Esophagus muscularis mucosa (tissue), 4 donors: ENCODE measurements at regions not wholly inside any gene's neighbourhood (a gene's known extent, or its start where the extent isn't known, plus 50 kb on each side); places are given as distances from the start of the nearest gene placed in this dataset.

ENCODE experiments used
- DNase-seq: peaks from one replicate; pipeline ENCODE4 v3.0.0-alpha.2; 2017; ENCODE audit errors: extremely low spot score
- H3K27ac ChIP-seq, 4 donors: fragments of 200-600 bp; sonication (generic); replicated peaks in 1 of 4; 1 replicate in 3 of 4; 2 replicates in 1 of 4; pipeline ENCODE4 v1.5.1; 2016 to 2019; ENCODE audit warnings: mild to moderate bottlenecking in 1 of 4
- H3K27me3 ChIP-seq, 4 donors: fragments of 200-600 bp; sonication (generic); one replicate each; pipeline versions ENCODE4 v1.5.1 to v1.6.0; 2016 to 2019
- H3K36me3 ChIP-seq, 4 donors: fragments of 200-600 bp; sonication (generic); one replicate each; pipeline ENCODE4 v1.5.1; 2016 to 2019
- H3K4me1 ChIP-seq, 4 donors: fragments of 200-600 bp; sonication (generic); one replicate each; pipeline ENCODE4 v1.5.1; 2016 to 2019
- H3K4me3 ChIP-seq, 4 donors: fragments of 200-600 bp; sonication (generic); 1 replicate in 2 of 4; 2 replicates in 2 of 4; pipeline ENCODE4 v1.5.1; 2016 to 2019; ENCODE audit warnings: mild to moderate bottlenecking in 4 of 4, moderate library complexity in 1 of 4
- H3K9me3 ChIP-seq, 4 donors: fragments of 200-600 bp; sonication (generic); 1 replicate in 3 of 4; 2 replicates in 1 of 4; pipeline ENCODE4 v1.5.1; 2016 to 2019
- CTCF ChIP-seq, 3 experiments: fragments of 200-600 bp in 2 of 3; fragments of 450-650 bp in 1 of 3; sonication (generic) in 2 of 3; IDR thresholded peaks; one replicate each; pipeline ENCODE4 v1.5.1; 2017 to 2019; ENCODE audit warnings: antibody characterized with exemption in 3 of 3, mild to moderate bottlenecking in 2 of 3, moderate library complexity in 1 of 3
- EP300 ChIP-seq: sonication (generic); formaldehyde crosslinking; IDR thresholded peaks from one replicate; pipeline ENCODE4 v1.6.1; 2017; ENCODE audit warnings: antibody characterized with exemption
- POLR2A ChIP-seq: fragments of 450-650 bp; IDR thresholded peaks from one replicate; pipeline ENCODE4 v1.6.1; 2017; ENCODE audit warnings: antibody characterized with exemption, moderate library complexity, mild to moderate bottlenecking, low read depth
- POLR2AphosphoS5 ChIP-seq, 2 donors: sonication (generic); formaldehyde crosslinking; IDR thresholded peaks; one replicate each; pipeline ENCODE4 v1.6.1; 2017; ENCODE audit warnings: antibody characterized with exemption in 2 of 2
- WGBS: methylation state at CpG from one replicate; pipeline ENCODE4 v1.1.5; 2018; 5-methylcytosine and 5-hydroxymethylcytosine counted together
- intact Hi-C: fragments of 100-400 bp; cut with DNase I; formaldehyde crosslinking; loops from one replicate; pipeline ENCODE4 v1.15.1; 2023

GRCh38 chr11:29368126-29368525 lies 648.7 kb downstream of the KCNA4 start:
- intact Hi-C loops = no loop called here
- WGBS = 69% methylated on average over 5 of the region's 5 CpGs

GRCh38 chr11:29364006-29364405 lies 652.8 kb downstream of the KCNA4 start:
- DNase-seq = no peak
- no peaks in the 10 kb centered on the region for H3K27me3 ChIP-seq
- no peak overlapping the region for H3K27ac ChIP-seq
- no peaks in the 10 kb centered on the region for H3K9me3 ChIP-seq
- TF ChIP-seq POLR2AphosphoS5 (IDR thresholded peaks at IDR 0.05) (no peak), EP300 (no peak)
- H3K4me3 ChIP-seq = no peak overlapping the region
- intact Hi-C loops = no loop called here
- WGBS = 54% methylated on average over 2 of the region's 2 CpGs
- no peaks in the 10 kb centered on the region for H3K4me1 ChIP-seq
- H3K36me3 ChIP-seq = no peaks in the 10 kb centered on the region

More at GRCh38 chr11:29368126-29368525, 648.7 kb downstream of the KCNA4 start:
- Histone ChIP-seq H3K27ac (no peak overlapping the region), H3K4me1 (no peaks in the 10 kb centered on the region), H3K4me3 (no peak overlapping the region), H3K9me3 (no peaks in the 10 kb centered on the region), H3K36me3 (no peaks in the 10 kb centered on the region), H3K27me3 (no peaks in the 10 kb centered on the region)
- DNase-seq = no peak
- TF ChIP-seq POLR2AphosphoS5 (IDR thresholded peaks at IDR 0.05) = no peak
- no peak for TF ChIP-seq EP300

DNA sequence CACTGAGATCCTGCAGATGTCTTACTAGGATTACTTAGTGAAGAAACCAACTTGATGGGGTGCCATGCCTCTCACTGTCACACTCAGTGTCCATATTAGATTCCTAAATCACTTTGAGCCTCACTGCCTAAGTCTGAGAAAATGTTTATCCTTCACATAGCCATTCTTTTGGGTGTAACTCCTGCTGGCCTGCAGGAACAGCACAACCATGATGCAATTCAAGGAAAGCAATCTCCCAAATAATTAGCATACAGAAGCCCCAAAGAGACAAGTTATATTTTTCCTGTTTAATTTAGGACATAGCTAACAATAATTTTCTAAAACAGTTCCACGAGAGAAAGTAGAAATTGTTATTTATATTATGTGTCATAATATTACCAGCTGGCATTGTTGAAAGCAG lies 655.5 kb downstream of the KCNA4 start:
- intact Hi-C loops = no loop called here
- Histone ChIP-seq H3K27me3 (no peaks in the 10 kb centered on the region), H3K4me3 (no peak overlapping the region), H3K27ac (no peak overlapping the region), H3K9me3 (no peaks in the 10 kb centered on the region), H3K36me3 (no peaks in the 10 kb centered on the region), H3K4me1 (no peaks in the 10 kb centered on the region)
- WGBS = 24% methylated on average over 1 of the region's 1 CpG
- TF ChIP-seq POLR2AphosphoS5 (IDR thresholded peaks at IDR 0.05) = no peak
- no peak for TF ChIP-seq CTCF (IDR thresholded peaks at IDR 0.05)
- TF ChIP-seq EP300 = no peak
- TF ChIP-seq POLR2A = no peak
- no peak for DNase-seq

DNA sequence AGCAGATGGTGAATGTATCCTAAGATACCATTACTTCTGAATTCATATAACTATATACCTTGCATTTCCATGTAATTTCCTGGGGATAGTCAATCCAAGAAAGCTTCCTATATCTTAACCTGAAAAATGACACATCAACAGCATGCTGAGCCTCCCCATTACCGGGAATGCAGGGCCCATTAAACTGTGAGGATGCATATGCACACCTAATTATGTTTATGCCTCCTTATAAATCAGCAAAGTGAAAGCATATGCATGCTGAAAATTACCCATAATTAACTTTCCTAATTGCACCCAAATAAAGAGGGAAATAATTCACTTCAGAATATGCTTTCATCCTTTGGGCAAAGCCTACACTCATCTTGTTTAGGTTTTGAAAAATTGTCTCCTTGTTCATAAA lies 663.0 kb downstream of the KCNA4 start:
- H3K36me3 ChIP-seq = no peaks in the 10 kb centered on the region
- intact Hi-C loops = no loop called here

DNA sequence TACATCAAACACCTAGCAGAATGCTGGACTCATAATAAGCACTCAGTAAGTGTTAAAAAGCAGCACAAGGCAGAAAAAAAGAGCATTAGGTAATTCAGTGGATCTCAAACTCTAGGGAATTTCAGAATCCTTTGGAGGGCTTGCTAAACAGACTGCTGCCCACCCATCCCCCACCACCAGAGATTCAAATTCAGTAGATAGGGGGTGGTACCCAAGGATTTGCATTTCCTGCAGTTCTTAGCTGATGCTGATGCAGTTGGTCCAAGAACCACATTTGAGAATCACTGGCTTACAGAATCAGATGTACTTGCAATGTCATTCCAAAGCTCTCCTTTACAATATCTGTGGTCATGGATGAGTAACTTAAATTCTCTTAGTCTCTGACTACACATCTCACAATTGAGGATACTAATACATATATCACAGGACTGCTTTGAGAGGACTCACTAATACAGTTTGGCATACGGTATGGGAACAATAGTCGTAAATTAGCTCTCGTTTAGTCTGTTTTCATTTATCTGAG lies 664.5 kb downstream of the KCNA4 start:
- intact Hi-C loops = no loop called here
- no peaks in the 10 kb centered on the region for H3K9me3 ChIP-seq
- H3K27ac ChIP-seq = no peak overlapping the region
- no peaks in the 10 kb centered on the region for H3K4me1 ChIP-seq
- no peak overlapping the region for H3K4me3 ChIP-seq
- TF ChIP-seq POLR2A (no peak), POLR2AphosphoS5 (IDR thresholded peaks at IDR 0.05) (no peak), CTCF (IDR thresholded peaks at IDR 0.05) (no peak), EP300 (no peak)
- no peak for DNase-seq
- no peaks in the 10 kb centered on the region for H3K36me3 ChIP-seq
- H3K27me3 ChIP-seq = no peaks in the 10 kb centered on the region
- WGBS = 84% methylated on average over 3 of the region's 3 CpGs

More for the DNA sequence above, 663.0 kb downstream of the KCNA4 start:
- H3K4me3 ChIP-seq = no peak overlapping the region
- H3K27me3 ChIP-seq = no peaks in the 10 kb centered on the region
- no peak for DNase-seq
- H3K9me3 ChIP-seq = no peaks in the 10 kb centered on the region
- 76% methylated on average over 1 of the region's 1 CpG for WGBS
- no peak overlapping the region for H3K27ac ChIP-seq
- no peak for TF ChIP-seq POLR2AphosphoS5 (IDR thresholded peaks at IDR 0.05)
- H3K4me1 ChIP-seq = no peaks in the 10 kb centered on the region

GRCh38 chr11:29351301-29351873 lies 665.4 kb downstream of the KCNA4 start:
- no peaks in the 10 kb centered on the region for H3K4me1 ChIP-seq
- no peak for DNase-seq
- no peak for TF ChIP-seq CTCF (IDR thresholded peaks at IDR 0.05)
- TF ChIP-seq POLR2AphosphoS5 (IDR thresholded peaks at IDR 0.05) = no peak
- no peak for TF ChIP-seq POLR2A
- no peak for TF ChIP-seq EP300
- H3K27ac ChIP-seq = no peak overlapping the region
- H3K27me3 ChIP-seq = no peaks in the 10 kb centered on the region
- no peak overlapping the region for H3K4me3 ChIP-seq
- WGBS = 68% methylated on average over 1 of the region's 1 CpG
- no peaks in the 10 kb centered on the region for H3K9me3 ChIP-seq
- intact Hi-C loops = no loop called here
- no peaks in the 10 kb centered on the region for H3K36me3 ChIP-seq
